ENCODE measurements at regions not wholly inside any gene's neighbourhood (a gene's known extent, or its start where the extent isn't known, plus 50 kb on each side); places are given as distances from the start of the nearest gene placed in this dataset.

DNA sequence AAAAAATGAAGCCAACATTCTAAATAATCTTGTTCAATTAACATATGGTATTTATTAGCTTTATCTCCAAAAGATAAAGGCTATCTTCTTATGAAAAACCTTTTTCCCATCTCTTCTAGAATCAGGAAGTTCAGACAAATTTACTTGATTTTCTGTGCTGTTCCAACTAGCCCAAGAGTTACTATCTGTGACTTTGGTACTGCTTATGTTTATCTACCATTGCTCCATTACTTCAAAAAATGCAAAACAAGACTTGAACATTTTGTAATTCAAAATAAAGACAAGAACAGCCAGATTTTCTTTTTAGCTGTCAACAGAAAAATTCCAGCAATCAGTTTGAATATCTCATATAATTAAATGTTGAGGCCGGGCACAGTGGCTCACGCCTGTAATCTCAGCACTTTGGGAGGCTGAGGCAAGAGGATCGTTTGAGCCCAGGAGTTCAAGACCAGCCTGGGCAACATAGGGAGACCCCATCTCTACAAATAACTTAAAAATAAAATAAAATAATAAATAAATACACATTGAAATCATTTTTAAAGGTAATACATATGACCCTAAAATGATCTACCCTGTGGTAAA lies 188.5 kb downstream of the LTN1 start:
- TF ChIP-seq CTCF (conservative IDR thresholded peaks at IDR 0.05 in 1 of 2, IDR thresholded peaks at IDR 0.05 in 1 of 2; ENCODE audit: extremely low read depth in 1 of 2, insufficient read depth in 1 of 2, low read depth in 1 of 2, low read length in 2 of 2) = no peak
- TF ChIP-seq EZH2 (IDR thresholded peaks at IDR 0.05; ENCODE audit: borderline replicate concordance, low read length) = no peak
